Fibroblast of villous mesenchyme (primary cell): ENCODE measurements at regions not wholly inside any gene's neighbourhood (a gene's known extent, or its start where the extent isn't known, plus 50 kb on each side); places are given as distances from the start of the nearest gene placed in this dataset.

Experiments
- DNase-seq: peaks from one replicate; pipeline ENCODE4 v3.0.0-alpha.2; 2010; ENCODE audit warnings: low read depth
- H3K4me3 ChIP-seq: 2 replicates; pipeline ENCODE4 v1.5.1; 2011; ENCODE audit warnings: low read depth, mild to moderate bottlenecking, low read length
- CTCF ChIP-seq: IDR thresholded peaks from 2 replicates; pipeline ENCODE4 v1.5.1; 2012; ENCODE audit warnings: low read depth, mild to moderate bottlenecking, low read length; ENCODE audit not compliant: insufficient read depth

- no peak overlapping the region for H3K4me3 ChIP-seq
- DNase-seq = no peak
- no peak for TF ChIP-seq CTCF
Observed at GRCh38 chr2:48824116-48824515, 68.6 kb upstream of the LHCGR start.

GRCh38 chr2:48819206-48819735 lies 63.7 kb upstream of the LHCGR start:
- TF ChIP-seq CTCF = no peak
- no peak for DNase-seq
- H3K4me3 ChIP-seq = no peak overlapping the region

DNA sequence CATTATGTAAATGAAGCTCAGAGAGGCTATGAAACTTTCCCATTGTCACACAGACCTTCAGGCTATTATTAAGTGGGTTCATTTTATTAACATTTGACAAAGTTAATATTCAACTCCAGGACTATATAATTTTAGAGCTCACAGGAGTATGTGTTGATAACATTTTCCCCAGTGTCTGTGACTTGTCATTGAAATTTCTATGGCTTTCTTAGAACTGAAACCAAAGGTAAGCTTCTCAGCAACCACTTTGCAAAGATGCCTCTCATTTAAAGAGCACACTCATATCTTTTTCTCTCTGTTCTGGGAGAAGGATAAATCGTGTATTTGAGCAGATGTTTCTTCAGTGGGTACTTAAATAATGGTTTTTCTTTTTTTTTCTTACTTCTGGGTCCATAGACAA lies 61.8 kb upstream of the LHCGR start:
- no peak overlapping the region for H3K4me3 ChIP-seq
- DNase-seq = no peak
- TF ChIP-seq CTCF = no peak

DNA sequence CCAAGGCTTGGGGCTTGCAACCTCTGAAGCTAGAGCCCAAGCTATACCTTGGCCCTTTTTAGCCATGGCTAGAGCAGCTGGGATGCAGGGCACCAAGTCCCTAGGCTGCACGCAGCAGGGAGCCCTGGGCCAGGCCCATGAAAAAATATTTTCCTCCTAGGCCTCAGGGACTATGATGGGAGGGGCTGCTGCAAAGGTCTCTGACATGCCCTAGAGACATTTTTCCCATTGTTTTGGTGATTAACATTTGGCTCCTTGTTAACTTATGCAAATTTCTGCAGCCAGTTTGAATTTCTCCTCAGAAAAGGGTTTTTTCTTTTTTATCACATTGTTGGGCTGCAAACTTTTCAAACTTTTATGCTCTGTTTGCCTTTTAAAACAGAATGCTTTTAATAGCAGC lies 56.9 kb upstream of the LHCGR start:
- no peak for TF ChIP-seq CTCF
- no peak for DNase-seq
- H3K4me3 ChIP-seq = no peak overlapping the region

- no peak overlapping the region for H3K4me3 ChIP-seq
Observed at GRCh38 chr2:48808311-48808710, 52.8 kb upstream of the LHCGR start.

More at GRCh38 chr2:48808311-48808710, 52.8 kb upstream of the LHCGR start:
- no peak for DNase-seq
- no peak for TF ChIP-seq CTCF
